HFF-Myc (cell line): ENCODE measurements at regions not wholly inside any gene's neighbourhood (a gene's known extent, or its start where the extent isn't known, plus 50 kb on each side); places are given as distances from the start of the nearest gene placed in this dataset.

Source experiments
- DNase-seq: peaks from one replicate; pipeline ENCODE4 v3.0.0-alpha.2; 2011; ENCODE audit warnings: low read depth; ENCODE audit errors: extremely low read depth
- H3K4me3 ChIP-seq: replicated peaks from 2 replicates; pipeline ENCODE4 v1.5.1; 2011; ENCODE audit warnings: low read depth, mild to moderate bottlenecking, control low read depth, low read length
- TF ChIP-seq, protein P1 (sequence below): IDR thresholded peaks from 2 replicates; pipeline ENCODE4 v1.5.1; 2012; ENCODE audit warnings: mild to moderate bottlenecking, low read depth, low read length, control low read depth; ENCODE audit errors: missing control alignments

DNA sequence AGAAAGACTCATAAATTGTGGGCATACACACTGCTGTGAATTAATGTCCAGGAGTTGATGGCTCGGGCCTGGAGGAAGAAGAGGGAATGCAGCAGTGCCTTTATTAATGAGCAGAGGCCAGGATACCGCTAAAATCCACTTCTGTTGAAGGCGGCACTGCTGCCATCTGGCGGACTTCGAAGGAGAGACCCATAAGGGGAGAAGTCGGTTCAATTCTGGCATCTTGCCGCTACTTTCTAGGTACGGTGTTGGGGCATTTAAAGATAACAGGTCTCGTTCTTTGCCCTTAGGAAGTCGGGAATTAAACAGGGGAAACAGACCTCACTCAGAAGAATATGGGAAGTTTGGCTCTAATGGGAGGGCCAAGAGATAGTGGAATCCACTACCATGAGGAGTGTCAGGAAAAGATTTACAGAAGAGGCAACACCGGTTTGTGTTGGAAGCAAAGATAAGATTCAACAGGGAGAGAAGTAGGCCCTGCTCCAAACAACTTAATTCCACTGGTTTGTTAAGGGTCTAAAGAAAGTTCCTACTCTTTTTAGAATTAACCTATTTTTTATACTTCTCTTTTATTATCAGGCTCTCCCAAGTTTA, 133.6 kb upstream of the GIMD1 start:
- peak; percentile 26 for DNase-seq
- no peak overlapping the region for H3K4me3 ChIP-seq
- TF ChIP-seq, protein P1, sequence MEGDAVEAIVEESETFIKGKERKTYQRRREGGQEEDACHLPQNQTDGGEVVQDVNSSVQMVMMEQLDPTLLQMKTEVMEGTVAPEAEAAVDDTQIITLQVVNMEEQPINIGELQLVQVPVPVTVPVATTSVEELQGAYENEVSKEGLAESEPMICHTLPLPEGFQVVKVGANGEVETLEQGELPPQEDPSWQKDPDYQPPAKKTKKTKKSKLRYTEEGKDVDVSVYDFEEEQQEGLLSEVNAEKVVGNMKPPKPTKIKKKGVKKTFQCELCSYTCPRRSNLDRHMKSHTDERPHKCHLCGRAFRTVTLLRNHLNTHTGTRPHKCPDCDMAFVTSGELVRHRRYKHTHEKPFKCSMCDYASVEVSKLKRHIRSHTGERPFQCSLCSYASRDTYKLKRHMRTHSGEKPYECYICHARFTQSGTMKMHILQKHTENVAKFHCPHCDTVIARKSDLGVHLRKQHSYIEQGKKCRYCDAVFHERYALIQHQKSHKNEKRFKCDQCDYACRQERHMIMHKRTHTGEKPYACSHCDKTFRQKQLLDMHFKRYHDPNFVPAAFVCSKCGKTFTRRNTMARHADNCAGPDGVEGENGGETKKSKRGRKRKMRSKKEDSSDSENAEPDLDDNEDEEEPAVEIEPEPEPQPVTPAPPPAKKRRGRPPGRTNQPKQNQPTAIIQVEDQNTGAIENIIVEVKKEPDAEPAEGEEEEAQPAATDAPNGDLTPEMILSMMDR: peak; percentile 61

DNA sequence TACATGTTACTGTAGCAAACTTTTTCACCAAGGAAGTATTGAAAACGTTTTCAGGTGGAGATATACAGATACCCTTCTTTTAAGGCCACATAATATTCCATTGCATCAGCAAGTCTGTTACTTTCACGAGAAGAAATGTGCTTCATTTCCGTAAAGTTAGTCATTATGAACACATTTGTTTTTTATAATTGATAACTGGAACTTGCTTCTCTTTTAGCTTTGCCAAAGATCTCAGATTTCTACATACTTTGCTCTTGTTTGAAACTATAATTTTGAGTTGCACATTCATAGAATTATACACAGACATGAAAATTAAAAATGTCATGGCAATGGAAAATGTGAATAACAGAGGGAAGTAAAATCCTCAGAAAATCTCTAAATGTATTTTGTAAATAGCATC, 128.7 kb upstream of the GIMD1 start:
- TF ChIP-seq, protein P1: no peak
- no peak for DNase-seq
- no peak overlapping the region for H3K4me3 ChIP-seq

DNA sequence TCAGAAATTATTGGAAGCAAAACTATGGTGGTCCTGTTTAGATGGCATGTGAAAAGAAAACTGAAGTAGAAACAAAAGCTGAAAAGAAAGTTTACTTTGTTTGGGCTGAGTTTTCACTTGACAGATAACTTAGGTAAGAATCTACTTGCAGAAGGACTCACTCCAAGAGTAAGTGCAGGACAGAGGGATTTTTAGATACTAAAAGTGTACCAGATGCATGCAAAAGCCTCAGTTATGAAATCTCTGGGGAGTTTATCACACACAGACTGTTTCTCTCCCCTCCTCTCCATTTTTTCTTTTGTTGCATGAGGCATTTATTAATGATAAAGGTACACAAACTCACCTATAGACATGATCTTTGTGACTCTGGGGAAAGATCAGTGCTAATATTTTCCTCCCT, 127.5 kb upstream of the GIMD1 start:
- H3K4me3 ChIP-seq: no peak overlapping the region
- TF ChIP-seq, protein P1: no peak
- DNase-seq: no peak

DNA sequence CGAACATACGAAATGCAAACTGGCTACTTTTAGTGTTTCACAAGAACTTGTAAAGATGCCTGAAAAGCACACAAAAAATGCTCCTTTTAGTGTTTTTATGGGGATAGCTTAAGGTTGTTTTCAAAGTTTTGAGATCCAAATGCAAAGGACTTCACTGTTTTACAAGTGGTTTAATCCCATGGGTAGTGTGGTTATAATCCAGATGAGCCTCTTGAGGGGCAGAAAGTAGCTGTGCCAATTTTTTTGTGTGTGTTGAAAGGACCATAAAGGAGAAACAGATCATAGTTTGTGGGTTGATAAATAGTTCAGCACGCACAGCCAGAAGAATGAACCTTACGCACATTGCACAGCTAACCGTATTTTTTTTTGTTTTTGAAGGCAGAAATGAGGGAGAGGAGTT, 126.9 kb upstream of the GIMD1 start:
- no peak for DNase-seq
- TF ChIP-seq, protein P1: no peak
- no peak overlapping the region for H3K4me3 ChIP-seq

DNA sequence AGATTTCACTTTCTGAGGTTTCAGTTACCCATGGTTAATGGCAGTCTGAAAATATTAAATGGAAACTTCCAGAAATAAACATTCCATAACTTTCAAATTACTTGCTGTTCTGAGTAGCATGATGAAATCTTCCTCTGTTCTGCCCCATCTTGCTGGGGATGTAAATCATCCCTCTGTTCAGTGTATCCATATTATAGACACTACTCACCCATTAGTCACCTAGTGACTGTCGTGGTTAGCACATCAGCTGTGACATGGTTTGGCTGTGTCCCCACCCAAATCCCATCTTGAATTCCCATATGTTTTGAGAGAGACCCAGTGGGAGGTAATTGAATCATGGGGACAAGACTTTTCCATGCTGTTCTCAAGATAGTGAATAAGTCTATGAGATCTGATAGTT, 125.5 kb upstream of the GIMD1 start:
- TF ChIP-seq, protein P1: no peak
- DNase-seq: no peak

DNA sequence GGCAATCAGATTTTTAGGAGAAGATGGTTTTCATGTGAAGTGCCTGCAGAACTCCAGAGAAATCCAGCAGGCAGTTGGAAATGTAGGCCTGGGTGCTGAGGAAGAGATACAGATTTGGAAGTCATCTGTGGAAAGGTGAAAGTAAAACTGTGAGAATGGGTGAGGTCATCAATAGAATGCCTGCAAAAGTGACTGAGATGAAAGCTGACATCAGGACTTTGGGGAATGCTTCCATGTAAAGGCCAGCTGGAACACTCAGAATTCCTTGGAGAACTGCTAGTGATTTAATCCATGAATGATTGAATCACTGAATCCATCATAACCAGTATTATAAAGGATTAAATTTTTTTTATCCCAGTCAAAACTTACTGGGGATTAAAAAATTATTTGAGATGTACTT, 124.5 kb upstream of the GIMD1 start:
- DNase-seq: no peak
- H3K4me3 ChIP-seq: no peak overlapping the region
- TF ChIP-seq, protein P1: no peak

More for the DNA sequence above, 125.5 kb upstream of the GIMD1 start:
- no peak overlapping the region for H3K4me3 ChIP-seq

DNA sequence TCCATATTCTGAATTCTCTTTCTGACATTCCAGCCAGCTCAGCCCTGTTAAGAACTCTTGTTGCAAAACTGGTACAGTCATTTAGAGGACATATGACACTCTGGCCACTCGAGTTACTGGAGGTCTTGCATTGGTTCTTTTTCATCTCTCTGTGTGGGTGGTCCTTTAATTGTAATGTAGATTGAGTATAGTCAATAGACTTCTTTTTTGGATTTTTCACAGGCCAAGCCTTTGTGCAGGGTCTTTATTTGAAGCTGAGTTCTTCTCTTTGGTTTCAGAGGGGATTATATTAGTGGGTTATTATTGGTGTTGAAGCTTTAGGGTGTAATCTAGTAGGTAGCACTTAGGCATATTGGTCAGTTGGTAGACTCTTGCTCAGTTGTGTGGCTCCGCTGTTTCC, 118.0 kb upstream of the GIMD1 start:
- no peak overlapping the region for H3K4me3 ChIP-seq
- DNase-seq: no peak
- TF ChIP-seq, protein P1: no peak
